A549 (cell line): ENCODE measurements at regions not wholly inside any gene's neighbourhood (a gene's known extent, or its start where the extent isn't known, plus 50 kb on each side); places are given as distances from the start of the nearest gene placed in this dataset.

Source experiments
- CBX2 ChIP-seq: fragments of 200-600 bp; sonication (generic); IDR thresholded peaks from 2 replicates; pipeline ENCODE4 v1.6.1; 2016; ENCODE audit warnings: low read depth, mild to moderate bottlenecking, borderline replicate concordance
- CTCF ChIP-seq: fragments of >200 bp; sonication (Bioruptor Twin); formaldehyde crosslinking; IDR thresholded peaks from 3 replicates; pipeline ENCODE4 v1.5.1; 2016
- EP300 ChIP-seq, 2 experiments: fragments of >200 bp; sonication (Bioruptor Twin); formaldehyde crosslinking; IDR thresholded peaks; 2 replicates in 1 of 2; 3 replicates in 1 of 2; pipeline ENCODE4 v1.6.1; 2016 to 2017
- HMGXB4 ChIP-seq: fragments of 250-450 bp; sonication (Bioruptor Pico); IDR thresholded peaks from 2 replicates; pipeline ENCODE4 v1.5.0; 2021; ENCODE audit warnings: mild to moderate bottlenecking, moderate library complexity, borderline replicate concordance
- JUN ChIP-seq, 2 experiments: fragments of >200 bp; sonication (Bioruptor Twin); formaldehyde crosslinking; IDR thresholded peaks; 2 replicates in 1 of 2; 3 replicates in 1 of 2; pipeline ENCODE4 v1.6.1; 2016 to 2017
- KDM1A ChIP-seq: fragments of 200-600 bp; sonication (generic); IDR thresholded peaks from 2 replicates; pipeline ENCODE4 v1.6.1; 2016; ENCODE audit warnings: low read depth, mild to moderate bottlenecking
- MAZ ChIP-seq: fragments of 150-350 bp; IDR thresholded peaks from 2 replicates; pipeline ENCODE4 v1.6.1; 2014; ENCODE audit warnings: antibody characterized with exemption, low read depth, low read length, borderline replicate concordance
- MYC ChIP-seq: IDR thresholded peaks from 2 replicates; pipeline ENCODE4 v1.6.1; 2012; ENCODE audit warnings: mild to moderate bottlenecking, inconsistent platforms, low read length, improper control_type of control experiment, borderline replicate concordance
- PHF8 ChIP-seq: fragments of 200-600 bp; sonication (generic); IDR thresholded peaks from 2 replicates; pipeline ENCODE4 v1.6.1; 2016; ENCODE audit warnings: low read depth, mild to moderate bottlenecking, antibody characterized with exemption, moderate library complexity, borderline replicate concordance
- POLR2A ChIP-seq: IDR thresholded peaks from 2 replicates; pipeline ENCODE4 v1.6.1; 2012; ENCODE audit warnings: mild to moderate bottlenecking, low read length
- RFX5 ChIP-seq: fragments of 450-650 bp; IDR thresholded peaks from 2 replicates; pipeline ENCODE4 v1.7.1; 2014; ENCODE audit warnings: antibody characterized with exemption, mild to moderate bottlenecking, moderate library complexity
- SMC3 ChIP-seq: fragments of >200 bp; sonication (Bioruptor Twin); formaldehyde crosslinking; IDR thresholded peaks from 3 replicates; pipeline ENCODE4 v1.6.1; 2018; ENCODE audit warnings: inconsistent platforms

- TF ChIP-seq PHF8 (no peak), KDM1A (no peak), CTCF (no peak), POLR2A (no peak), MAZ (no peak), CBX2 (no peak), RFX5 (no peak), SMC3 (no peak), EP300 (IDR thresholded peaks at IDR 0.05) (no peak), JUN (IDR thresholded peaks at IDR 0.05) (no peak), MYC (no peak), HMGXB4 (CRISPR knock-in tag) (no peak)
Observed at GRCh38 chr22:49462291-49462690, 365.4 kb downstream of the BRD1 start.
